VCaP (cell line): ENCODE measurements at regions not wholly inside any gene's neighbourhood (a gene's known extent, or its start where the extent isn't known, plus 50 kb on each side); places are given as distances from the start of the nearest gene placed in this dataset.
"Not testable (repeated sequence)": the region's sequence is repeated elsewhere in the genome, so short reads cannot be mapped to it uniquely, and the experiment has no call there.

Experiments used
- H3K27ac ChIP-seq: fragments of 450-650 bp; 2 replicates; pipeline ENCODE4 v1.5.1; 2017
- TF ChIP-seq, protein P1 (sequence below): fragments of 450-650 bp; conservative IDR thresholded peaks from 2 replicates; pipeline ENCODE4 v1.5.1; 2017; ENCODE audit warnings: mild to moderate bottlenecking, moderate library complexity

- no peak overlapping the region for H3K27ac ChIP-seq
These were observed 144.3 kb upstream of the GK2 start for GRCh38 chr4:79552311-79552710.

GRCh38 chr4:79551555-79551954 lies 143.5 kb upstream of the GK2 start:
- TF ChIP-seq, protein P1, sequence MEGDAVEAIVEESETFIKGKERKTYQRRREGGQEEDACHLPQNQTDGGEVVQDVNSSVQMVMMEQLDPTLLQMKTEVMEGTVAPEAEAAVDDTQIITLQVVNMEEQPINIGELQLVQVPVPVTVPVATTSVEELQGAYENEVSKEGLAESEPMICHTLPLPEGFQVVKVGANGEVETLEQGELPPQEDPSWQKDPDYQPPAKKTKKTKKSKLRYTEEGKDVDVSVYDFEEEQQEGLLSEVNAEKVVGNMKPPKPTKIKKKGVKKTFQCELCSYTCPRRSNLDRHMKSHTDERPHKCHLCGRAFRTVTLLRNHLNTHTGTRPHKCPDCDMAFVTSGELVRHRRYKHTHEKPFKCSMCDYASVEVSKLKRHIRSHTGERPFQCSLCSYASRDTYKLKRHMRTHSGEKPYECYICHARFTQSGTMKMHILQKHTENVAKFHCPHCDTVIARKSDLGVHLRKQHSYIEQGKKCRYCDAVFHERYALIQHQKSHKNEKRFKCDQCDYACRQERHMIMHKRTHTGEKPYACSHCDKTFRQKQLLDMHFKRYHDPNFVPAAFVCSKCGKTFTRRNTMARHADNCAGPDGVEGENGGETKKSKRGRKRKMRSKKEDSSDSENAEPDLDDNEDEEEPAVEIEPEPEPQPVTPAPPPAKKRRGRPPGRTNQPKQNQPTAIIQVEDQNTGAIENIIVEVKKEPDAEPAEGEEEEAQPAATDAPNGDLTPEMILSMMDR, result no peak
- H3K27ac ChIP-seq, result no peak overlapping the region

More at GRCh38 chr4:79552311-79552710, 144.3 kb upstream of the GK2 start:
- TF ChIP-seq, protein P1, result no peak

DNA sequence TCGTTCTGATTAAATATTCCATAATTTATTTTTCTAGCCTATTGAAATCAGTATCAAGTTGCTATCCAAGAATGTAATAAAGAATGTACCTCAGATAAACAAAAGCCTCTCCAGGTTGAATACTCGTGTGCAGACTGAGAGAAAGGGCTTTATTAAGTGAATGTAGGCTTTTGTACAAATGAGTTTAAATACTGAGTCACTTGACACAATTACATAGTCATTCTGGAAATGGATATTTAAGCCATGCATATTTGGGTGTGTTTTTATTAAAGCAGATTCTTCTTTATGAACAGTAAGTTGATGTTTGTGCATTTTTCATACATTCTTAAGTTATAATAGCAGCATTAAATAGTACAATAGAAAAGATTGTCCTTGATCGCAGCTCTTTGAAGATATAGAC lies 139.8 kb upstream of the GK2 start:
- H3K27ac ChIP-seq, result no peak overlapping the region
- TF ChIP-seq, protein P1, result no peak

DNA sequence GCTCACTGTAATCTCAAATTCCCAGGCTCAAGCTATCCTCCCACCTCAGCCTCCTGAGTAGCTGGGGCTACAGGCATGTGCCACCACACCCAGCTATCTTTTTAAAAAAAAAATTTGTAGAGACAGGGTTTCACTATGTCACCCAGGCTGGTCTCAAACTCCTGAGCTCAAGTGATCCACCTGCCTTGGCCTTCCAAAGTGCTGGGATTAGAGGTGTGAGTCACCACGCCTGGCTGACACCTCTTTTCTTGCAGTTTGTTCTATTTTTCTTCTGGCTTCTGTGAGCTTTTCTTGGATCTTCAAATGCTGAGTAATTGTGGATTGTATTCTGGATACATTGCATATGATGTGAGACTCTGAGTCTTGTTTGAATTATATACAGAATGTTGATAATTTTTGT lies 137.3 kb upstream of the GK2 start:
- not testable (repeated sequence) for H3K27ac ChIP-seq

DNA sequence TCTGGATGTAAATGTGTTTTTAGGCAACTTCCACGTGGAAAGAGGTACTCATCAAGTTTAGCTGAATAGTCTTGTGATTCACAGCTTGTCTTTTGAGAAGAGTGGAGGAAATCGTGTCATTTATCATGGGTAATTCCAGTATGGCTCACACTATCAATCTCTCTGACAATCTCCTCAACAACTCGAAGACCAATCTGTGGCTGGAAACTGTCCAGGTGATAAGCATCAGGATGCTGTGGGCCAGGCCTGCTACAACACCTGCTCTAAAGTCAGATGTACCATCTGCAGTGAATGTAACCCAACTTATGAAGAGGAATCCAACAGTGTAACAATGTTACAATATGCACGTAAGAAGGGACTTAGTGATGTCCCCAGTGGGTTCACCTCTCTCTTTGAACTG lies 132.1 kb upstream of the GK2 start:
- H3K27ac ChIP-seq, result no peak overlapping the region
- TF ChIP-seq, protein P1, result no peak

DNA sequence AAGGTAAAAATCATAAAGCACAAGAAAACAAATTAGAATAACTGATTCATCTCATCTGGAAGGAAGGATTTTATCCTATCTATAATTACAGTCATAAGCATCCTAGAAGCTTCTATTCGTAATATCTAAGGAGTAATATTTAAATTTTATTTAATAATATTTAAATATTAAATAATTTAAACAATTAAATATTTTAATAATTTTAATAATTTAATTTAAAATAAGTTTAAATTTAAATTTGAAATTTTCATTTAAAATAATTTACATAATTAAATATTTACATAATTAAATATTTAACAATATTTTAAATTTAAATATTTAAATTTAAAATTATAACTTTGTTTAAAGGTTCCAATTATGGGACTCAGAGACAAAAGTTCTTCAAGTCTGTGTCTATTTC lies 127.5 kb upstream of the GK2 start:
- H3K27ac ChIP-seq, result no peak overlapping the region
- TF ChIP-seq, protein P1, result no peak

GRCh38 chr4:79528241-79528706 lies 120.2 kb upstream of the GK2 start:
- TF ChIP-seq, protein P1, result no peak
- no peak overlapping the region for H3K27ac ChIP-seq

DNA sequence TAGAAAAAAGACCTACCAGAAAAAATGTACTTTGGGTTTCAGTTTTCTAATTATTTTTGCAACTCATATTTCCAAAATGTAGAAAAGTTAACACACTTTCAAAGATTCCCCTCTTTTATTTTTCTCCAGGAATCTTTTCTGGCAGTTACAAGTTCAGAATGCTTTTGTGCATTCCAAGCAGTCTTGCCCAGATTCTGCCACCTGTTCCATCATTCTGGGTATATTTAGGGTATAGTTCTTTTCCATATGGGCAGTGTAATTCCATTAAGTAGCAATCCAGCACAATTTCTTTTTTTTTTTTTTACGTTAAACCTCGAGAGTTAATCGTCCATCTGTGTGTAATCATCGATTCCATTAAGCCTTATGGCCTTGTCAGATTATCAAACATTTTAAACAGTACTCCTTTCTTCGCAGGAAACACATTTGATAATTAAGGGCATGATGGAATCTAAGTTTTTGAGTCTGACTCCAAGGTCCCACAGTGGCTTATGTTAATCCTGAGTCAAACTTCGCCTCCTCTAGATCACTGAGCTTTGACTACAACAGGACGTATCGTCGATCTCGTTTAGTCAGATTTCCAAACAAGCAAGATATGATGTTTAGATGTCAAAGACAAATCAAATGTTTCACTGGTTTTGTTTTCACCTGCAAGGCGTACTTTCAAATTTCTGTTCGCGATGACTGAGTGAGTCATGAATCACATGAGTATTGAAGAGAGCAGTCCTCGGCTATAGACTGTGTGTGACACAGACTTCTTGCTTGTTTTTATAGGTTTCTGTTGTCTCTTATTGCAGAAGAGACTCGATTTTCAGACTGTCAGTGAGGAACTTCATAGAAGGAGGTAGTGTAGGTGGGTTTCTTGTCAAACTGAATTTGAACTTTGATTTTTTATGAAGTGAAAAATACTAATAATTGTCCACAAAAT lies 118.9 kb upstream of the GK2 start:
- H3K27ac ChIP-seq, result no peak overlapping the region
- TF ChIP-seq, protein P1, result no peak
